ENCODE measurements at regions not wholly inside any gene's neighbourhood (a gene's known extent, or its start where the extent isn't known, plus 50 kb on each side); places are given as distances from the start of the nearest gene placed in this dataset.

- Histone ChIP-seq H3K36me3 (replicated peaks in 1 of 2; ENCODE audit: insufficient read depth in 1 of 2, low read depth in 2 of 2) (no peaks in the 10 kb centered on the region), H3K4me3 (no peak overlapping the region), H3K4me1 (no peaks in the 10 kb centered on the region), H3K27me3 (no peaks in the 10 kb centered on the region), H3K9me3 (peaks cover 0 to 4% (median 0%) of the 10 kb centered on the region in 3 donors), H3K27ac (no peak overlapping the region)
- 63 to 79% methylated on average over 6 of the region's 6 CpGs for WGBS, 2 donors
- TF ChIP-seq POLR2A (IDR thresholded peaks at IDR 0.05) = no peak
- TF ChIP-seq CTCF (IDR thresholded peaks at IDR 0.05) = no peak
- intact Hi-C loops (cut with DNase I) = no loop called here
- DNase-seq (no peak), ATAC-seq (no peak)
These were observed 167.5 kb upstream of the CWC22 start for GRCh38 chr2:180174580-180174979.

- no peaks in the 10 kb centered on the region for H3K36me3 ChIP-seq (replicated peaks in 1 of 2; ENCODE audit: insufficient read depth in 1 of 2, low read depth in 2 of 2)
- H3K27ac ChIP-seq = no peak overlapping the region
- no peaks in the 10 kb centered on the region for H3K27me3 ChIP-seq
- intact Hi-C loops (cut with DNase I) = no loop called here
- TF ChIP-seq CTCF (IDR thresholded peaks at IDR 0.05) (no peak), POLR2A (IDR thresholded peaks at IDR 0.05) (no peak)
- H3K9me3 ChIP-seq = peaks cover 0 to 15% (median 0%) of the 10 kb centered on the region in 3 donors
- no peak overlapping the region for H3K4me3 ChIP-seq
- ATAC-seq (no peak), DNase-seq (no peak)
- no peaks in the 10 kb centered on the region for H3K4me1 ChIP-seq
These were observed 162.4 kb upstream of the CWC22 start for GRCh38 chr2:180169474-180169873.

- Histone ChIP-seq H3K27ac (no peak overlapping the region), H3K27me3 (no peaks in the 10 kb centered on the region), H3K36me3 (replicated peaks in 1 of 2; ENCODE audit: insufficient read depth in 1 of 2, low read depth in 2 of 2) (no peaks in the 10 kb centered on the region), H3K9me3 (no peaks in the 10 kb centered on the region), H3K4me3 (no peak overlapping the region), H3K4me1 (no peaks in the 10 kb centered on the region)
- 69 to 70% methylated on average over 2 of the region's 2 CpGs for WGBS, 2 donors
- TF ChIP-seq POLR2A (IDR thresholded peaks at IDR 0.05) (no peak), CTCF (IDR thresholded peaks at IDR 0.05) (no peak)
- no peak for DNase-seq
- ATAC-seq = no peak
- intact Hi-C loops (cut with DNase I) = no loop called here
These were observed 154.3 kb upstream of the CWC22 start for GRCh38 chr2:180161415-180161814.

- 54 to 65% methylated on average over 2 of the region's 2 CpGs for WGBS, 2 donors
- H3K27ac ChIP-seq = no peak overlapping the region
- no peak for ATAC-seq
- H3K4me3 ChIP-seq = no peak overlapping the region
- no peaks in the 10 kb centered on the region for H3K4me1 ChIP-seq
- H3K27me3 ChIP-seq = no peaks in the 10 kb centered on the region
- no peaks in the 10 kb centered on the region for H3K36me3 ChIP-seq (replicated peaks in 1 of 2; ENCODE audit: insufficient read depth in 1 of 2, low read depth in 2 of 2)
- H3K9me3 ChIP-seq = no peaks in the 10 kb centered on the region
- intact Hi-C loops (cut with DNase I) = no loop called here
- no peak for DNase-seq
- no peak for TF ChIP-seq CTCF (IDR thresholded peaks at IDR 0.05)
- no peak for TF ChIP-seq POLR2A (IDR thresholded peaks at IDR 0.05)
These were observed 152.8 kb upstream of the CWC22 start for GRCh38 chr2:180159921-180160320.

GRCh38 chr2:180158961-180159360 lies 151.9 kb upstream of the CWC22 start:
- Histone ChIP-seq H3K4me3 (no peak overlapping the region), H3K36me3 (replicated peaks in 1 of 2; ENCODE audit: insufficient read depth in 1 of 2, low read depth in 2 of 2) (no peaks in the 10 kb centered on the region), H3K27ac (no peak overlapping the region), H3K9me3 (no peaks in the 10 kb centered on the region), H3K4me1 (no peaks in the 10 kb centered on the region), H3K27me3 (no peaks in the 10 kb centered on the region)
- TF ChIP-seq POLR2A (IDR thresholded peaks at IDR 0.05) (no peak), CTCF (IDR thresholded peaks at IDR 0.05) (no peak)
- ATAC-seq (no peak), DNase-seq (no peak)
- intact Hi-C loops (cut with DNase I) = no loop called here
- WGBS, 2 donors = 53 to 58% methylated on average over 2 of the region's 2 CpGs
